Lung (tissue), 11 donors: ENCODE measurements at regions not wholly inside any gene's neighbourhood (a gene's known extent, or its start where the extent isn't known, plus 50 kb on each side); places are given as distances from the start of the nearest gene placed in this dataset.

ENCODE experiments used
- ATAC-seq: fragments of 200-7000 bp; cut with Tn5 transposase; one replicate; pipeline ENCODE4 v1.9.1; 2020; ENCODE audit warnings: moderate number of reproducible peaks; ENCODE audit not compliant: insufficient read depth, low FRiP score
- DNase-seq, 3 donors: peaks; one replicate each; pipeline ENCODE4 v3.0.0-alpha.2; 2013 to 2017
- H3K27ac ChIP-seq, 2 donors: one replicate each; pipeline ENCODE4 v1.5.1; 2013; ENCODE audit warnings: mild to moderate bottlenecking in 2 of 2, moderate library complexity in 2 of 2, control low read depth in 1 of 2, inconsistent platforms in 1 of 2, low read depth in 1 of 2, low read length in 1 of 2
- H3K27me3 ChIP-seq, 3 donors: one replicate each; pipeline ENCODE4 v1.5.1; 2013; ENCODE audit warnings: low read length in 2 of 3; ENCODE audit not compliant: control insufficient read depth in 3 of 3, insufficient read depth in 3 of 3
- H3K36me3 ChIP-seq, 4 donors: one replicate each; pipeline ENCODE4 v1.5.1; 2013; ENCODE audit warnings: low read length in 4 of 4, mild to moderate bottlenecking in 1 of 4, moderate library complexity in 1 of 4; ENCODE audit not compliant: control insufficient read depth in 4 of 4, insufficient read depth in 4 of 4
- H3K4me1 ChIP-seq, 5 donors: one replicate each; pipeline ENCODE4 v1.5.1; 2013; ENCODE audit warnings: low read length in 5 of 5, mild to moderate bottlenecking in 2 of 5, moderate library complexity in 1 of 5; ENCODE audit not compliant: control insufficient read depth in 5 of 5, insufficient read depth in 5 of 5
- H3K4me3 ChIP-seq: one replicate; pipeline ENCODE4 v1.5.1; 2013; ENCODE audit warnings: mild to moderate bottlenecking, control low read depth, moderate library complexity
- H3K9ac ChIP-seq, 2 donors: one replicate each; pipeline ENCODE4 v1.5.1; 2013; ENCODE audit warnings: low read length in 2 of 2, control low read depth in 1 of 2; ENCODE audit not compliant: insufficient read depth in 1 of 2
- H3K9me3 ChIP-seq, 4 donors: one replicate each; pipeline ENCODE4 v1.5.1; 2013; ENCODE audit warnings: low read length in 3 of 4, mild to moderate bottlenecking in 1 of 4, moderate library complexity in 1 of 4; ENCODE audit not compliant: control insufficient read depth in 4 of 4, insufficient read depth in 3 of 4
- CTCF ChIP-seq: IDR thresholded peaks from 2 replicates; pipeline ENCODE4 v1.5.1; 2012; ENCODE audit warnings: mild to moderate bottlenecking; ENCODE audit errors: control extremely low read depth, extremely low read depth
- WGBS, 2 donors: extraction: QIAGEN DNeasy Blood & Tissue Kit; methylation state at CpG; one replicate each; pipeline ENCODE4 v1.1.7; 2013; 5-methylcytosine and 5-hydroxymethylcytosine counted together
- donor health status: control.
- donor health status: control.
- donor health status: Bipolar disorder and iron deficiency.
- donor health status: healthy.
- donor health status: DM: yes; HTN: yes; CAD: no.

GRCh38 chr15:37253877-37254276 is 153.5 kb upstream of the MEIS2 start:
- no peak overlapping the region for H3K4me3 ChIP-seq
- no peak for TF ChIP-seq CTCF
- WGBS, 2 donors = 78 to 89% methylated on average over 7 of the region's 7 CpGs
- no peak overlapping the region for H3K27ac ChIP-seq
- no peaks in the 10 kb centered on the region for H3K36me3 ChIP-seq
- H3K4me1 ChIP-seq = no peaks in the 10 kb centered on the region
- no peaks in the 10 kb centered on the region for H3K27me3 ChIP-seq
- ATAC-seq (no peak), DNase-seq (no peak)
- no peaks in the 10 kb centered on the region for H3K9me3 ChIP-seq
- H3K9ac ChIP-seq = no peak overlapping the region

- TF ChIP-seq CTCF = no peak
- H3K4me3 ChIP-seq = no peak overlapping the region
- no peak for ATAC-seq
Observed at GRCh38 chr15:37260255-37260654, 159.9 kb upstream of the MEIS2 start.

GRCh38 chr15:37261685-37262084 is 161.3 kb upstream of the MEIS2 start:
- DNase-seq (no peak), ATAC-seq (no peak)
- Histone ChIP-seq H3K9me3 (peaks cover 0 to 2% (median 0%) of the 10 kb centered on the region in 4 donors), H3K36me3 (no peaks in the 10 kb centered on the region), H3K4me3 (no peak overlapping the region), H3K9ac (no peak overlapping the region), H3K27ac (no peak overlapping the region), H3K27me3 (no peaks in the 10 kb centered on the region), H3K4me1 (no peaks in the 10 kb centered on the region)
- 76 to 82% methylated on average over 4 of the region's 4 CpGs for WGBS, 2 donors
- no peak for TF ChIP-seq CTCF

More at GRCh38 chr15:37260255-37260654, 159.9 kb upstream of the MEIS2 start:
- no peaks in the 10 kb centered on the region for H3K36me3 ChIP-seq
- no peak overlapping the region for H3K9ac ChIP-seq
- DNase-seq = no peak
- H3K27me3 ChIP-seq = no peaks in the 10 kb centered on the region
- H3K4me1 ChIP-seq = no peaks in the 10 kb centered on the region
- H3K27ac ChIP-seq = no peak overlapping the region
- peaks cover 0 to 2% (median 0%) of the 10 kb centered on the region in 4 donors for H3K9me3 ChIP-seq

GRCh38 chr15:37262922-37263608 is 162.7 kb upstream of the MEIS2 start:
- ATAC-seq = no peak
- WGBS, 2 donors = 53 to 69% methylated on average over 3 of the region's 3 CpGs

More at GRCh38 chr15:37262922-37263608, 162.7 kb upstream of the MEIS2 start:
- TF ChIP-seq CTCF = no peak
- no peaks in the 10 kb centered on the region for H3K36me3 ChIP-seq
- no peak overlapping the region for H3K9ac ChIP-seq
- no peak for DNase-seq
- H3K27ac ChIP-seq = no peak overlapping the region
- H3K4me1 ChIP-seq = no peaks in the 10 kb centered on the region
- no peak overlapping the region for H3K4me3 ChIP-seq
- peaks cover 0 to 2% (median 0%) of the 10 kb centered on the region in 4 donors for H3K9me3 ChIP-seq
- no peaks in the 10 kb centered on the region for H3K27me3 ChIP-seq
